H1 (cell line): ENCODE measurements at regions not wholly inside any gene's neighbourhood (a gene's known extent, or its start where the extent isn't known, plus 50 kb on each side); places are given as distances from the start of the nearest gene placed in this dataset.

ENCODE experiments used
- CBX5 ChIP-seq: fragments of 300-800, 300-1000 bp; sonication (generic); IDR thresholded peaks from 2 replicates; pipeline ENCODE4 v1.7.1; 2016; ENCODE audit warnings: antibody characterized with exemption, low read length, low read depth
- GTF2F1 ChIP-seq: IDR thresholded peaks from 2 replicates; pipeline ENCODE4 v1.6.1; 2012; ENCODE audit warnings: low read depth, low read length, improper control_type of control experiment, borderline replicate concordance
- MAFK ChIP-seq: IDR thresholded peaks from 2 replicates; pipeline ENCODE4 v1.6.1; 2012; ENCODE audit warnings: low read depth, mild to moderate bottlenecking, improper control_type of control experiment, low read length
- NANOG ChIP-seq: IDR thresholded peaks from 2 replicates; pipeline ENCODE4 v1.6.1; 2011; ENCODE audit warnings: low read length, low read depth, mild to moderate bottlenecking, inconsistent platforms; ENCODE audit not compliant: insufficient read depth, poor library complexity, severe bottlenecking
- TF ChIP-seq, protein P1 (sequence below): IDR thresholded peaks from 2 replicates; pipeline ENCODE4 v1.6.1; 2012; ENCODE audit warnings: low read length, inconsistent platforms
- TF ChIP-seq, protein P2 (sequence below): IDR thresholded peaks from 2 replicates; pipeline ENCODE4 v1.6.1; 2012; ENCODE audit warnings: inconsistent platforms

DNA sequence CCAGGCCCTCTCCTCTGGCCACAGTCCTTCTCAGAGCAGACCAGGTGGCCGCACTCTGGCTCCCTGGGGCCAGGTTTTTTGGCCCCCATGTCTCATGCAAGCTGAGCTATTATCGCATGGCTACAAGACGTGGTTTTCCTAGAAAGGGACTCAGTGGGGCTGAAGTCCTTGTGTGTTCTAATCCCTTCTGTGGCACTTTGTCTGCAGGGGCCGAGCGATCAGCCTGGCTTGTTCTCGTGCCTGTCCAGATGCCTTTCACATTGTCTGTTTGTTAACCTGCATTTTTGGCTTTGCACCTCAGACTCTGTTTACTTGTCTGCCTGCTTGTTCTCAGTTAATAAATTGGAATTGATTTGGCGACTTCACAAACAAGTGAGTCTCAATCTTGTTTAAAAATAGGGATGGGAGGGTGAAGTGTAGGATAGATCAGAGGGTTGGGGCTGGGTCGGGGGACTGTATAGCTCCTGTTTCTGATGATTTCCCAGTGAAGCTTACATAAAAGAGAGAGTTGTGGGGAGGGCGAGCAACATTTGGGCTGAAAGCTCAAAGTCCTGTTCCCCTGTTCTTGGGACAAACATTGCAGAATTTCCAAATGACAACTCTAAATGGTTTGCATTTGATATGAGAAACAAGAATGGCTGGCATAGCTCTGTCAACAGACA lies 440.4 kb downstream of the COG6 start (continued):
- TF ChIP-seq, protein P1, sequence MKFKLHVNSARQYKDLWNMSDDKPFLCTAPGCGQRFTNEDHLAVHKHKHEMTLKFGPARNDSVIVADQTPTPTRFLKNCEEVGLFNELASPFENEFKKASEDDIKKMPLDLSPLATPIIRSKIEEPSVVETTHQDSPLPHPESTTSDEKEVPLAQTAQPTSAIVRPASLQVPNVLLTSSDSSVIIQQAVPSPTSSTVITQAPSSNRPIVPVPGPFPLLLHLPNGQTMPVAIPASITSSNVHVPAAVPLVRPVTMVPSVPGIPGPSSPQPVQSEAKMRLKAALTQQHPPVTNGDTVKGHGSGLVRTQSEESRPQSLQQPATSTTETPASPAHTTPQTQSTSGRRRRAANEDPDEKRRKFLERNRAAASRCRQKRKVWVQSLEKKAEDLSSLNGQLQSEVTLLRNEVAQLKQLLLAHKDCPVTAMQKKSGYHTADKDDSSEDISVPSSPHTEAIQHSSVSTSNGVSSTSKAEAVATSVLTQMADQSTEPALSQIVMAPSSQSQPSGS = no peak
- TF ChIP-seq MAFK = no peak
- TF ChIP-seq GTF2F1 = no peak
- TF ChIP-seq, protein P2, sequence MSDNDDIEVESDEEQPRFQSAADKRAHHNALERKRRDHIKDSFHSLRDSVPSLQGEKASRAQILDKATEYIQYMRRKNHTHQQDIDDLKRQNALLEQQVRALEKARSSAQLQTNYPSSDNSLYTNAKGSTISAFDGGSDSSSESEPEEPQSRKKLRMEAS = no peak
- TF ChIP-seq NANOG = no peak
- TF ChIP-seq CBX5 = no peak
- TF ChIP-seq, all 59 proteins: peak for 0
